ENCODE measurements at regions not wholly inside any gene's neighbourhood (a gene's known extent, or its start where the extent isn't known, plus 50 kb on each side); places are given as distances from the start of the nearest gene placed in this dataset.

DNA sequence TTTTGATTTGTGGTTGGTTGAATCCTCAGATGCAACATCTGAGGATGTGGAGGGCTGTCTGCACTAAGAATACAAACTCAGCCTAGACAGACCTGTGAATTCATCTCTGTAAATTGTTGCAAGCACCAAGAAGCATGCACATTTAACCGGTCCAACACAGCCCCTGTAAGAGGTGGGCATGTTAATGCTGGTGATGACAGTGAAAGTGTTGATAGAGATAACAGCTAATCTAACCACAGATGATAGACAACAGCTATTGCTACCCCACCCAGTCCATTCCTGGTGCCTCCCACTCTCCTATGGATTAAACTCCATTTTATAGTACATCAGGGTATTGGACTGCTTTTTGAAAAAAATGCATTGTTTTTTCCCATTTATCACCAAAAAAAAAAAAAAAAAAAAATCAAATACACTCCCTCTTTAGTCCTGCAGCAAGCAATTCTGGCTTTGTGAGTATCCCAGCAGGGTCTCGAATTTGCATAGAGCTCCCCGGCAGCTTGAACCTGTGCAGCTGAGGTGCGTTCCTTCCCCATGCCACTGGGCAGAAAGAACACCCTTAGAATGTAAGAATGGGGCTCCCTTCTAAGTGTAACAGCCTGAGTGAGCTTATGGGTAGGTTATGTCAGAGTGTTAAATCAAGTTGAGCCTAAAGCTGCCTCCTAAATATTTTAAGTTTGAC lies 270.9 kb upstream of the JARID2 start:
- Histone ChIP-seq H3K36me3 (no peaks in the 10 kb centered on the region), H3K27ac (no peak overlapping the region), H3K9me3 (no peaks in the 10 kb centered on the region), H3K27me3 (no peaks in the 10 kb centered on the region), H3K4me3 (no peak overlapping the region), H3K4me1 (no peaks in the 10 kb centered on the region)
- TF ChIP-seq POLR2AphosphoS5 (IDR thresholded peaks at IDR 0.05) (no peak), EP300 (IDR thresholded peaks at IDR 0.05) (no peak), CTCF (IDR thresholded peaks at IDR 0.05) (no peak), POLR2A (IDR thresholded peaks at IDR 0.05) (no peak)
- WGBS, 2 donors: 69 to 96% methylated on average over 4 of the region's 4 CpGs
- no peak for DNase-seq
- intact Hi-C loops (cut with DNase I): no loop called here

DNA sequence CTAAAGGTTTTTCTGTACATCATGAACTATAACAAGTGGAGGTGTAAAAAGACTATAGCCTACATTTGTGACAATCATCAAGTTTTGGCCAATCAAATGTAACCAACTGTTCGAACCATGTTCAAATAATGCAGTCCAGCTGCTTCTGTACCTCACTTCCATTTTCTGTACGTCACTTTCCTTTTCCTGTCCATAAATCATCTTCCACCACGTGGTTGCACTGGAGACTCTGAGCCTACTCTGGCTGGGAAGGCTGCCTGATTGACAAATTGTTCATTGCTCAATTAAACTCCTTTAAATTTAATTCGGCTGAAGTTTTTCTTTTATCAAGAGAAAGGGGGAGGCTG lies 270.4 kb upstream of the JARID2 start:
- Histone ChIP-seq H3K36me3 (no peaks in the 10 kb centered on the region), H3K27ac (no peak overlapping the region), H3K27me3 (no peaks in the 10 kb centered on the region), H3K4me1 (no peaks in the 10 kb centered on the region), H3K4me3 (no peak overlapping the region), H3K9me3 (no peaks in the 10 kb centered on the region)
- intact Hi-C loops (cut with DNase I): no loop called here
- no peak for TF ChIP-seq POLR2AphosphoS5 (IDR thresholded peaks at IDR 0.05)
- TF ChIP-seq EP300 (IDR thresholded peaks at IDR 0.05): no peak
- TF ChIP-seq CTCF (IDR thresholded peaks at IDR 0.05): no peak
- no peak for TF ChIP-seq POLR2A (IDR thresholded peaks at IDR 0.05)
- 42 to 47% methylated on average over 4 of the region's 4 CpGs for WGBS, 2 donors
- no peak for DNase-seq

GRCh38 chr6:14977747-14978382 lies 268.0 kb upstream of the JARID2 start:
- no peaks in the 10 kb centered on the region for H3K9me3 ChIP-seq
- 92 to 98% methylated on average over 1 of the region's 1 CpG for WGBS, 2 donors
- no peak for DNase-seq
- intact Hi-C loops (cut with DNase I): no loop called here
- no peak overlapping the region for H3K27ac ChIP-seq
- H3K27me3 ChIP-seq: no peaks in the 10 kb centered on the region
- no peak overlapping the region for H3K4me3 ChIP-seq
- TF ChIP-seq CTCF (IDR thresholded peaks at IDR 0.05): no peak
- TF ChIP-seq POLR2AphosphoS5 (IDR thresholded peaks at IDR 0.05): no peak
- TF ChIP-seq EP300 (IDR thresholded peaks at IDR 0.05): no peak
- no peak for TF ChIP-seq POLR2A (IDR thresholded peaks at IDR 0.05)
- no peaks in the 10 kb centered on the region for H3K36me3 ChIP-seq
- H3K4me1 ChIP-seq: no peaks in the 10 kb centered on the region

DNA sequence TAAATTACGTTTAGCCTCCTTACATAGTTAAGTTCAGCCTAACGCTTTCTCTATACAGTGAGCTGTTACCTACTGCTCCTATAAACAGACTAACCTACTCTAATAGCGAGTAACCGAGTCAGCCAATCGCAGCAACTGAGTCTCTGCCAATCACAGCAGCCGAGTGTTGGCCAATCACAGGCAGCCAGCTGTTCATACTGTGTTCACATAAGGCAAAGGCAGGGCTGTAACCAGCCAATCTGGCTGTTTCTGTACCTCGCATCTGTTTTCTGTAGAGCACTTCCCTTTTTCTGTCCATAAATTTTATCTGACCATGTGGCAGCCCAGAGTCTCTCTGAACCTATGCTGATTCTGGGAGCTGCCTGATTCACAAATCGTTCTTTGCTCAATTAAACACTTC lies 263.9 kb upstream of the JARID2 start:
- Histone ChIP-seq H3K9me3 (no peaks in the 10 kb centered on the region), H3K27me3 (no peaks in the 10 kb centered on the region), H3K27ac (no peak overlapping the region), H3K4me1 (peaks cover 0 to 12% (median 8%) of the 10 kb centered on the region in 4 donors), H3K4me3 (no peak overlapping the region), H3K36me3 (no peaks in the 10 kb centered on the region)
- TF ChIP-seq CTCF (IDR thresholded peaks at IDR 0.05): no peak
- TF ChIP-seq POLR2AphosphoS5 (IDR thresholded peaks at IDR 0.05): no peak
- no peak for TF ChIP-seq POLR2A (IDR thresholded peaks at IDR 0.05)
- no peak for TF ChIP-seq EP300 (IDR thresholded peaks at IDR 0.05)
- DNase-seq: no peak
- intact Hi-C loops (cut with DNase I): no loop called here
- WGBS, 2 donors: 75 to 90% methylated on average over 8 of the region's 8 CpGs

Data from sigmoid colon (tissue), 6 donors.